Ishikawa (cell line): ENCODE measurements at regions not wholly inside any gene's neighbourhood (a gene's known extent, or its start where the extent isn't known, plus 50 kb on each side); places are given as distances from the start of the nearest gene placed in this dataset.

Experiments used
- CEBPB ChIP-seq: IDR thresholded peaks from 2 replicates; pipeline ENCODE4 v1.6.1; 2012
- CREB1 ChIP-seq: IDR thresholded peaks from 2 replicates; pipeline ENCODE4 v1.6.1; 2012; ENCODE audit warnings: low read depth
- EGR1 ChIP-seq: IDR thresholded peaks from 2 replicates; pipeline ENCODE4 v1.6.1; 2012
- EP300 ChIP-seq: IDR thresholded peaks from 2 replicates; pipeline ENCODE4 v1.6.1; 2012; ENCODE audit warnings: borderline replicate concordance
- RAD21 ChIP-seq: IDR thresholded peaks from 2 replicates; pipeline ENCODE4 v1.6.1; 2012; ENCODE audit warnings: low read depth
- TEAD4 ChIP-seq: IDR thresholded peaks from 2 replicates; pipeline ENCODE4 v1.6.1; 2012
- YY1 ChIP-seq: IDR thresholded peaks from 2 replicates; pipeline ENCODE4 v1.6.1; 2012; ENCODE audit warnings: low read depth
- TF ChIP-seq, protein P1 (sequence below): IDR thresholded peaks from 2 replicates; pipeline ENCODE4 v1.6.1; 2012
- TF ChIP-seq, protein P2 (sequence below): IDR thresholded peaks from 2 replicates; pipeline ENCODE4 v1.6.1; 2012; ENCODE audit warnings: low read depth, mild to moderate bottlenecking
- TF ChIP-seq, protein P3 (sequence below): IDR thresholded peaks from 2 replicates; pipeline ENCODE4 v1.6.1; 2012

DNA sequence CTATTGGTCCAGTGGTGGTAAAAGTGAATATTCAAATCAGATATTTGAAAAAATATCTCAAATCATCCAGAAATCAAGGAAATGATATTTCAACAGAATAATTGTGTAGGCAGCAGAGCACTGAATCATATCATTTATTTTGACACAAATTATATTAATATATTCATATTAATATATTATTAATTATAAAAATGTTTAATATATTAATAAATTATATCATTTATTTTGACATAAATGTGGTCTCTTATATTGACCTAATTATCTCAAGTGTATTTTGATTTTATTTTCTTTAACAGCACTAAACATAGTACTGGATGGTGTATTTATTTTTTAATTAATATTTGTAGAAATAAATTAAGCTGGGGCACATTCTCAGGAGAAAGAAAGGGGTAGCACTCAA lies 257.7 kb upstream of the THBS1 start:
- TF ChIP-seq YY1 = no peak
- no peak for TF ChIP-seq TEAD4
- TF ChIP-seq CEBPB = no peak
- TF ChIP-seq CREB1 = no peak
- TF ChIP-seq, protein P1, sequence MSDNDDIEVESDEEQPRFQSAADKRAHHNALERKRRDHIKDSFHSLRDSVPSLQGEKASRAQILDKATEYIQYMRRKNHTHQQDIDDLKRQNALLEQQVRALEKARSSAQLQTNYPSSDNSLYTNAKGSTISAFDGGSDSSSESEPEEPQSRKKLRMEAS = no peak
- TF ChIP-seq, protein P2, sequence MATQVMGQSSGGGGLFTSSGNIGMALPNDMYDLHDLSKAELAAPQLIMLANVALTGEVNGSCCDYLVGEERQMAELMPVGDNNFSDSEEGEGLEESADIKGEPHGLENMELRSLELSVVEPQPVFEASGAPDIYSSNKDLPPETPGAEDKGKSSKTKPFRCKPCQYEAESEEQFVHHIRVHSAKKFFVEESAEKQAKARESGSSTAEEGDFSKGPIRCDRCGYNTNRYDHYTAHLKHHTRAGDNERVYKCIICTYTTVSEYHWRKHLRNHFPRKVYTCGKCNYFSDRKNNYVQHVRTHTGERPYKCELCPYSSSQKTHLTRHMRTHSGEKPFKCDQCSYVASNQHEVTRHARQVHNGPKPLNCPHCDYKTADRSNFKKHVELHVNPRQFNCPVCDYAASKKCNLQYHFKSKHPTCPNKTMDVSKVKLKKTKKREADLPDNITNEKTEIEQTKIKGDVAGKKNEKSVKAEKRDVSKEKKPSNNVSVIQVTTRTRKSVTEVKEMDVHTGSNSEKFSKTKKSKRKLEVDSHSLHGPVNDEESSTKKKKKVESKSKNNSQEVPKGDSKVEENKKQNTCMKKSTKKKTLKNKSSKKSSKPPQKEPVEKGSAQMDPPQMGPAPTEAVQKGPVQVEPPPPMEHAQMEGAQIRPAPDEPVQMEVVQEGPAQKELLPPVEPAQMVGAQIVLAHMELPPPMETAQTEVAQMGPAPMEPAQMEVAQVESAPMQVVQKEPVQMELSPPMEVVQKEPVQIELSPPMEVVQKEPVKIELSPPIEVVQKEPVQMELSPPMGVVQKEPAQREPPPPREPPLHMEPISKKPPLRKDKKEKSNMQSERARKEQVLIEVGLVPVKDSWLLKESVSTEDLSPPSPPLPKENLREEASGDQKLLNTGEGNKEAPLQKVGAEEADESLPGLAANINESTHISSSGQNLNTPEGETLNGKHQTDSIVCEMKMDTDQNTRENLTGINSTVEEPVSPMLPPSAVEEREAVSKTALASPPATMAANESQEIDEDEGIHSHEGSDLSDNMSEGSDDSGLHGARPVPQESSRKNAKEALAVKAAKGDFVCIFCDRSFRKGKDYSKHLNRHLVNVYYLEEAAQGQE = no peak
- TF ChIP-seq EGR1 = no peak
- TF ChIP-seq EP300 = no peak
- TF ChIP-seq, protein P3, sequence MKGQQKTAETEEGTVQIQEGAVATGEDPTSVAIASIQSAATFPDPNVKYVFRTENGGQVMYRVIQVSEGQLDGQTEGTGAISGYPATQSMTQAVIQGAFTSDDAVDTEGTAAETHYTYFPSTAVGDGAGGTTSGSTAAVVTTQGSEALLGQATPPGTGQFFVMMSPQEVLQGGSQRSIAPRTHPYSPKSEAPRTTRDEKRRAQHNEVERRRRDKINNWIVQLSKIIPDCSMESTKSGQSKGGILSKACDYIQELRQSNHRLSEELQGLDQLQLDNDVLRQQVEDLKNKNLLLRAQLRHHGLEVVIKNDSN = no peak
- no peak for TF ChIP-seq RAD21
